GM18505 (cell line): ENCODE measurements at regions not wholly inside any gene's neighbourhood (a gene's known extent, or its start where the extent isn't known, plus 50 kb on each side); places are given as distances from the start of the nearest gene placed in this dataset.

Experiments used
- ATAC-seq: cut with Tn5 transposase; IDR thresholded peaks from one replicate; pipeline ENCODE4 v1.9.1; 2021; ENCODE audit not compliant: unreplicated experiment
- POLR2A ChIP-seq: IDR thresholded peaks from 4 replicates; pipeline ENCODE4 v1.6.1; 2011; ENCODE audit warnings: borderline replicate concordance; ENCODE audit not compliant: insufficient read depth, insufficient read length; ENCODE audit errors: extremely low read depth

- TF ChIP-seq POLR2A: no peak
- ATAC-seq: no peak
These were observed 247.8 kb upstream of the DKK2 start for GRCh38 chr4:107283587-107284559.

GRCh38 chr4:107279733-107280132, 243.6 kb upstream of the DKK2 start:
- TF ChIP-seq POLR2A: no peak
- no peak for ATAC-seq

GRCh38 chr4:107278791-107279483, 242.8 kb upstream of the DKK2 start:
- TF ChIP-seq POLR2A: no peak
- ATAC-seq: no peak

- no peak for ATAC-seq
- no peak for TF ChIP-seq POLR2A
These were observed 239.9 kb upstream of the DKK2 start for GRCh38 chr4:107276052-107276451.

GRCh38 chr4:107275225-107275624, 239.1 kb upstream of the DKK2 start:
- no peak for ATAC-seq
- no peak for TF ChIP-seq POLR2A

- no peak for ATAC-seq
- no peak for TF ChIP-seq POLR2A
These were observed 234.5 kb upstream of the DKK2 start for GRCh38 chr4:107270614-107271013.

- no peak for ATAC-seq
- no peak for TF ChIP-seq POLR2A
These were observed 233.1 kb upstream of the DKK2 start for GRCh38 chr4:107269175-107269574.

GRCh38 chr4:107265859-107266258, 229.7 kb upstream of the DKK2 start:
- TF ChIP-seq POLR2A: no peak
- no peak for ATAC-seq

- TF ChIP-seq POLR2A: no peak
- ATAC-seq: no peak
These were observed 225.2 kb upstream of the DKK2 start for GRCh38 chr4:107261241-107261874.

GRCh38 chr4:107258359-107258758, 222.2 kb upstream of the DKK2 start:
- no peak for ATAC-seq
- no peak for TF ChIP-seq POLR2A

GRCh38 chr4:107255596-107255995, 219.5 kb upstream of the DKK2 start:
- TF ChIP-seq POLR2A: no peak

GRCh38 chr4:107255114-107255513, 219.0 kb upstream of the DKK2 start:
- TF ChIP-seq POLR2A: no peak
- no peak for ATAC-seq

More at GRCh38 chr4:107255596-107255995, 219.5 kb upstream of the DKK2 start:
- no peak for ATAC-seq

GRCh38 chr4:107253579-107254068, 217.5 kb upstream of the DKK2 start:
- no peak for ATAC-seq
- TF ChIP-seq POLR2A: no peak
